AG09309 (cell line): ENCODE measurements at regions not wholly inside any gene's neighbourhood (a gene's known extent, or its start where the extent isn't known, plus 50 kb on each side); places are given as distances from the start of the nearest gene placed in this dataset.

Source experiments
- DNase-seq: peaks from one replicate; pipeline ENCODE4 v3.0.0-alpha.2; 2010; ENCODE audit warnings: low read depth
- H3K4me3 ChIP-seq: 2 replicates; pipeline ENCODE4 v1.5.1; 2011; ENCODE audit warnings: mild to moderate bottlenecking, low read depth, low read length, moderate library complexity; ENCODE audit not compliant: control insufficient read depth
- CTCF ChIP-seq: IDR thresholded peaks from 2 replicates; pipeline ENCODE4 v1.5.1; 2011; ENCODE audit warnings: mild to moderate bottlenecking, low read depth, low read length, inconsistent platforms; ENCODE audit not compliant: insufficient read depth, control insufficient read depth; ENCODE audit errors: missing control alignments

GRCh38 chr9:134253606-134254205 lies 72.5 kb upstream of the RXRA start:
- DNase-seq = peak; percentile 21
- H3K4me3 ChIP-seq = no peak overlapping the region
- no peak for TF ChIP-seq CTCF

DNA sequence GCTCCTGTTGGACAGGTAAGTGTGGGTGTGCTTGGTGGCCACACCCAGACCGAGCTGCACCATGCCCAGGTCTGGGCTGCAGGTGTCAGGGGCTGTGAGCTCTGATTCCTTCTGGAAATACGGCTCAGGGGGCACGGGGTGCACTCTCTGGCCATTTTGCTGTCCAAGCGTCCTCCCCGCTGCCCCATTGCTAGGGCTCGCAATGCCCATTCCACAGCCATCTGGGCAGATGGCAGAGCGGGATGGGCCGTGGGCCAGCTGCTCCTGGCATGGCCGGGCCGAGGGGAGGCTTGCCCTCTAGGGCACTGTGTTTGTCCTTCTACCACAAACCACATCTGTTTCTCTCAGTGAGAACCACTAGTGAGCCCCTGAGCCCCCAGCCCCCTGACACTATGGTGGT lies 67.9 kb upstream of the RXRA start:
- no peak overlapping the region for H3K4me3 ChIP-seq
- no peak for DNase-seq
- TF ChIP-seq CTCF = no peak

DNA sequence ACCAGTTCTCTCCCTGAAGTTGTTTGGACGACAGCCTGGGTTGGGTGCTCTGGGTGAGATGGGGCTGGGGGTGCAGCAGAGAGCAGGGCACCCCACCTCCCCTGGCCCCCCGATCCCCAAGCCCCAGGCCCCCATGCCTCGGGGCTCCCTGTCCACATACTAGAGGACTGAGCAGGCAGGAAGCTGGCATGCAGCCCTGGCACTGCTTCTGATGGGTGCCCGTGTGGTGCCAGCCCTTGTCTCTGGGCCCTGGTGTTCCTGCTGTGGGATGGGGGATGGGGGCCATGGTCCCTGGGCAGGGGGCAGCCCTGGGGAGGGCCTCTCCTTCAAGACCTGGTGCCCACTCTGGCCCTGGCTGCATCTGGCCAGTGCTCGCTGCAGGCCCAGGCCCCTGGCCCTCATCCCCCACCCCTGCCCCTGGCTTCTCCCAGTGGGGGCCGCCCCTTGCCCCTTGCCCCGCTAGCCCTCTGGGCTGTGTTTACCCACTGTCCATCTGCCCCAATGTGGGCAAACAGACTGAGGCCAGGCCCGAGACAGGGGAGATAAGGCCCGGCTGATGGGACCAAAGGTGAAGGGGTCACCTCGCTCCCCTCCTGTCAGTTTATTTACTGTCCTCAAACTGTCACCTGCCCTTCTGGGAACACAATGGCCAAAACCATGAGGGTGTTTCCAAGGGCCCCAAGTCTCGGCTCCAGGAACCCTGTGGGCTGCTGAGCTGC lies 67.3 kb upstream of the RXRA start:
- H3K4me3 ChIP-seq = no peak overlapping the region
- TF ChIP-seq CTCF = no peak
- no peak for DNase-seq

DNA sequence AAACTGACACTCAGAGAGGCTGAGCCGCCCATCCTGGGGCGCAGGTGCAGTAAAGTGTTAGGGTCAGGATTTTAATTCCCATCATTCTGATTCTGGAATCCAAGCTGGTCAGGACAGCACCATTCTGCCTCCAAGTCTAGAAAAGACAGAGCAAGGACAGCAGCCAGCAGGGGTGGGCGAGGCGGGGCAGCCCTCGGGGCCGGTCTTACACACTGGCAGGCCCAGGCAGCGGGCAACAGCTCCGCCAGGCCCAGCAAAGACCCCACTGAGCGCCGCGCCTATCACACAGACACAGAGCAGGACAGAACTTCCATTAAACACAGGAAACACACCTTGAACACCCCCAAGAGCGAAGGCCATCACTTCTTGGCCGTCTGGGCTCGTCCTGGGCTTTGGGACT lies 66.5 kb upstream of the RXRA start:
- no peak overlapping the region for H3K4me3 ChIP-seq
- no peak for TF ChIP-seq CTCF
- no peak for DNase-seq

DNA sequence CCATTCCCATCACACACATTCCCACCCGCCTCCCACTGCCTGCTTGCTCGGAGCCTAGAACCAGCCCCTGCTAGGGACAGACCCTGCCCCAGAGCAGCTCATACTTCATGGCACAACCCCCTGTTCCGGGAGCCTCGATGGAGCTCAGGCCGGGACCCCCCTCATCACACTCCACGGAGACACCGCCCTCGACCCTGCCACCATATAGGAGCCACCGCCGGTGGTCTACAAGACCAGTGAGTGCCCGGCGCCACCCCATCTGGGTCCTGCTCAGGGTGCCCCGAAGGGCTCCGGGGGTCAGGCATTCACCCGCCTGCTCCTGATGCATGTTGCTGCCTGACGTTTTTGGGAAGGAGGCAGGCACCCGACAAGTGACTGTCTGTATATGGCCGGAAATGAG lies 65.5 kb upstream of the RXRA start:
- no peak overlapping the region for H3K4me3 ChIP-seq
- no peak for DNase-seq
- no peak for TF ChIP-seq CTCF

GRCh38 chr9:134262035-134262434 lies 64.2 kb upstream of the RXRA start:
- TF ChIP-seq CTCF = no peak
- H3K4me3 ChIP-seq = no peak overlapping the region

More at GRCh38 chr9:134262035-134262434, 64.2 kb upstream of the RXRA start:
- no peak for DNase-seq
